ENCODE measurements at regions not wholly inside any gene's neighbourhood (a gene's known extent, or its start where the extent isn't known, plus 50 kb on each side); places are given as distances from the start of the nearest gene placed in this dataset.
"Not testable (repeated sequence)": the region's sequence is repeated elsewhere in the genome, so short reads cannot be mapped to it uniquely, and the experiment has no call there.

- DNase-seq (ENCODE audit: low read depth, low spot score) = no peak
Observed at GRCh38 chr9:78713614-78714405, 416.9 kb downstream of the PSAT1 start.

GRCh38 chr9:78714576-78714975 is 417.7 kb downstream of the PSAT1 start:
- DNase-seq (ENCODE audit: low read depth, low spot score) = no peak

GRCh38 chr9:78719029-78719428 is 422.1 kb downstream of the PSAT1 start:
- not testable (repeated sequence) for DNase-seq (ENCODE audit: low read depth, low spot score)

- DNase-seq (ENCODE audit: low read depth, low spot score) = no peak
Observed at GRCh38 chr9:78724896-78725295, 428.0 kb downstream of the PSAT1 start.

GRCh38 chr9:78725503-78725902 is 428.6 kb downstream of the PSAT1 start:
- DNase-seq (ENCODE audit: low read depth, low spot score) = no peak

- no peak for DNase-seq (ENCODE audit: low read depth, low spot score)
Observed at GRCh38 chr9:78745331-78745730, 448.4 kb downstream of the PSAT1 start.

GRCh38 chr9:78746010-78746409 is 449.1 kb downstream of the PSAT1 start:
- DNase-seq (ENCODE audit: low read depth, low spot score) = no peak

- DNase-seq (ENCODE audit: low read depth, low spot score) = no peak
Observed at GRCh38 chr9:78753039-78753438, 456.1 kb downstream of the PSAT1 start.

- DNase-seq (ENCODE audit: low read depth, low spot score) = no peak
Observed at GRCh38 chr9:78756813-78757510, 460.0 kb downstream of the PSAT1 start.

GRCh38 chr9:78763424-78763823 is 466.5 kb downstream of the PSAT1 start:
- no peak for DNase-seq (ENCODE audit: low read depth, low spot score)

GRCh38 chr9:78765861-78766260 is 468.9 kb downstream of the PSAT1 start:
- DNase-seq (ENCODE audit: low read depth, low spot score) = no peak

GRCh38 chr9:78767490-78767889 is 470.6 kb downstream of the PSAT1 start:
- DNase-seq (ENCODE audit: low read depth, low spot score) = no peak

GRCh38 chr9:78769690-78770089 is 472.8 kb downstream of the PSAT1 start:
- no peak for DNase-seq (ENCODE audit: low read depth, low spot score)

GRCh38 chr9:78775211-78775610 is 478.3 kb downstream of the PSAT1 start:
- DNase-seq (ENCODE audit: low read depth, low spot score) = no peak

GRCh38 chr9:78775696-78776295 is 478.9 kb downstream of the PSAT1 start:
- no peak for DNase-seq (ENCODE audit: low read depth, low spot score)

GRCh38 chr9:78777747-78778146 is 480.8 kb downstream of the PSAT1 start:
- no peak for DNase-seq (ENCODE audit: low read depth, low spot score)

- DNase-seq (ENCODE audit: low read depth, low spot score) = no peak
Observed at GRCh38 chr9:78778318-78778717, 481.4 kb downstream of the PSAT1 start.

GRCh38 chr9:78778861-78779374 is 482.0 kb downstream of the PSAT1 start:
- DNase-seq (ENCODE audit: low read depth, low spot score) = no peak

- DNase-seq (ENCODE audit: low read depth, low spot score) = no peak
Observed at GRCh38 chr9:78781681-78782080, 484.8 kb downstream of the PSAT1 start.

GRCh38 chr9:78782234-78782633 is 485.3 kb downstream of the PSAT1 start:
- DNase-seq (ENCODE audit: low read depth, low spot score) = no peak

- DNase-seq (ENCODE audit: low read depth, low spot score) = no peak
Observed at GRCh38 chr9:78782858-78783257, 485.9 kb downstream of the PSAT1 start.

- no peak for DNase-seq (ENCODE audit: low read depth, low spot score)
Observed at GRCh38 chr9:78783743-78784142, 486.8 kb downstream of the PSAT1 start.

GRCh38 chr9:78786794-78787193 is 489.9 kb downstream of the PSAT1 start:
- no peak for DNase-seq (ENCODE audit: low read depth, low spot score)

Measured in activated naive CD8-positive, alpha-beta T cell treated with anti-CD3 and anti-CD28 coated beads, Interleukin-2, amount 50 U/mL, for 16 hours (primary cell).